NCI-H524 treated with DMSO at 0.1 percent for 48 hours (cell line): ENCODE measurements at regions not wholly inside any gene's neighbourhood (a gene's known extent, or its start where the extent isn't known, plus 50 kb on each side); places are given as distances from the start of the nearest gene placed in this dataset.

Experiments used
- DNase-seq: peaks from one replicate; lab custom pipeline; 2025; lab: John Stamatoyannopoulos, UW

DNA sequence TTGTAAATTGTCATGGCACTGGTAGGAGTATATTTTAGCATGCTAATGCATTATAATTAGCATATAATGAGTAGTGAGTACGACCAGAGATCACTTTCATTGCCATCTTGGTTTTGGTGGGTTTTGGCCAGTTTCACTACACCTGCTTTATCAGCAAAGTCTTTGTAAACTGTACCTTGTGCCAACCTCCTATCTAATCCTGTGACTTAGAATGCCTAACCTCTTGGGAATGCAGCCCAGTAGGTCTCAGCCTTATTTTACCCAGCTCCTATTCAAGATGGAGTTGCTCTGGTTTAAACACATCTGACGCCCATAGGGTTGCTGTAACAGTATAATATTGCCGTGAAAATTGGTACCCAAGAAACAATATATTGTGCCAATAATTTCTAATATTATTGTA, 159.4 kb downstream of the MAGEB5 start:
- no peak for DNase-seq

DNA sequence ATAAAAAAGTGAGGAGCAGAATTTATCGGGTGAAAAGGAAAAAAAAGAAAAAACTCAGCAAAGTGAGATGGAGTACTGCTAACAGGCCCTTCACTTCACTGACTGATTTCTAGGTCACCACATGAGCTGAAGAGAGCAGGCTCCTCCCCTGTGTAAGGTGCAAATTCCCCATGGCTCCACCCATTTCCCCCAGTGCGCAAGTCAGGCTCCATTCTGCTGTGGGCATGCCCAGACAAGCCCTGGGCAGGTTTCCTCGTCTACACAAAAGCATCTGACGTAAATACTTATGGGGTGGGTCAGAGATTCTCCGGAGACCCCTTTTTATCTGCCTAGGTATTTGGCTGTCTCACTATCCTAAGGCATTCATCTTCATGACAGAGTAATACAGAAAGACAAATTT, 157.9 kb downstream of the MAGEB5 start:
- DNase-seq, result no peak

DNA sequence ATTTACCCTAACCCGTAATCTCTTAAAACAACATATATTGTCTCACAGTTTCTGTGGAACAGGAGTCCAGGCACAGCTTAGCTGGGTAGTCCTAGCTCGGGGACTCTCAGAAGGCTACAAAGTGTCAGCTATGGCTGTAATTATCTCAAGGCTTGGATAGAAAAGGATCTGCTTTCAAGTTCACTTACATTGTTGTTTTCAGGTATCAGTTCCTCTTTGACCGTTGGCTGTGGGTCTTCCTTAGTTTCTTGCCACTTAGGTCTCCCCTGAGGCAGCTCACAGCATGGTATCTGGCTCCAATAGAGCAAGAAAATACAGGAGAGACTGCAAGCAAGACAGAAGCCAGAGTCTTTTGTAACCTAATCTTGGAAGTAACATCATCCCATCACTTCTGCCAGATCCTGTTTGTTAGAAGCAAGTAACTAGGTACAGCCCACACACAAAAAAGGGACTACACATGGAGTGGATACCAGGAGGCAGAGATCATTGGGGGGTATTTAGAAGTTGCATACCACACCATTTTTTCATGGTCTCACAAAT, 137.0 kb downstream of the MAGEB5 start:
- no peak for DNase-seq

DNA sequence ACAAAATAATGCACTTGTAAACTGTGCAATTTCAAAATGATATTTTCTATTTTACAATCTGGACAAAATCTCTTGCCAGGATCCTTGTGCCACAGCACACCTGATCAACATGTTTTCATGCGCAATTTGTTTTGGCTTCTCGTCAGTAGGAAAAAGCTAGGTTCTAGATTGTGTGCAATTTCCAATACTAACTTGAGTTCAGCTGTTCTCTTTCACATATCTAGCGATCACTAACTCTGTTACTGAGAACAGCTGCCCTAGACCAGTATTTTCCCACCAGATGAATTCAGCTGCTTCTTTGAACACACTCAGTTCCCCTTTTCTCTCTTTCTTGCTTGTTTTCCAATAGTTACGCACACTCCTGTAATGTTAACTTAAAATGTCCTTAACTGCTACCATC, 131.2 kb downstream of the MAGEB5 start:
- no peak for DNase-seq

DNA sequence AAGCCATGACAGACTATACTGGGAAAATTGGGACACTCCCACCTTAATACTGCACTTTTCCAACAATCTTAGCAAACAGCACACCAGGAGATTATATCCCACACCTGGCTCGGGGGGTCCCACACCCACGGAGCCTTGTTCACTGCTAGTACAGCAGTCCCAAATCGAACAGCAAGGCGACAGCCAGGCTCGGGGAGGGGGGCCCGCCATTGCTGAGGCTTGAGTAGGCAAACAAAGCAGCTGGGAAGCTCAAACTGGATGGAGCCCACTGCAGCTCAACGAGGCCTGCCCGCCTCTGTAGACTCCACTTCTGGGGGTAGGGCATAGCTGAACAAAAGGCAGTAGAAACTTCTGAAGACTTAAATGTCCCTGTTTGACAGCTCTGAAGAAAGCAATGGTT, 118.3 kb downstream of the MAGEB5 start:
- DNase-seq, result no peak

DNA sequence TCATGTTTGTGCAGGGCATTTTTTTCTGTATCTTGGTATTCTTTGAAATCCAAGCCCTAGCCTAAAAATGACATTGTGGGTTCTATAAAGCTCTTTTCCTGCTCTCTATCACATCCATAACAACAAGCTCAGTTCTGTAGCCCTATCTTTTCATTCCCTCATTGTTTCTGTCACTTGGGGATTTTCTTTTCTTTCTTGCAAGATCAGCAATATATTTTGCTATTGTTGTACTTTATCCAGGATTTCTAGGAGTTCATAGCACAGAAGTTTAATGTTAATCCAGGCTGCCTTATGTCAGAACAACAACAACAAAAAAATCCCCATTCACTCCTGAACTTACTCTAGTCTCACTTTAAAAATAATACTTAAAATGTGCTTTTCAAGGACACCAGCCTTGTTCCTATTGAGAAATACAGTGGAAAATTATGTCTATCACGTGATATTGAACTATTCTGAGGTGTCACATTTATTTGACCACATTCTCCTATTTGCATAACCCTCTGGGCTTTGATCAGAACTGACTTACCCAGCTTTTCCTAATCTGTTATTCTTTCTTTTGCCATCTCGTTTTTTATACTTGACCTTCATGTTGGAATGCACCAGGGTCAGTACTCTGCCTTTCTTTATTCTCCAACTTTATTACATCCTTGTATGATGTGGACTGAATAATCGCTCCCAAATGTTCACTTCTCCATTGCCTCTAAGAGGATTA, 112.8 kb downstream of the MAGEB5 start:
- no peak for DNase-seq

DNA sequence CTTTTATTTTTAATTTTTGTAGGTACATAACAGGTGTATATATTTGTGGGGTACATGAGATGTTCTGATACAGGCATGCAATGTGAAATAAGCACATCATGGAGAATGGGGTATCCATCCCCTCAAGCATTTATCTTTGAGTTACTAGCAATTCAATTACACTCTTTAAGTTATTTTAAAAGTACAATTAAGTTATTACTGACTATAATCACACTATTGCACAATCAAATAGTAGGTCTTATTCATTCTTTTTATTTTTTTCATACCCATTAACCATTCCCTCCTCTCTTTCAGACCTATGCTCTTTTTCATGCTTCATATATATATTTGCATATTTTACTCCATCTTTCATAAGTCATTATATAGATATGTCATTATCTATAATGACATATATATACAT, 93.3 kb downstream of the MAGEB5 start:
- no peak for DNase-seq

DNA sequence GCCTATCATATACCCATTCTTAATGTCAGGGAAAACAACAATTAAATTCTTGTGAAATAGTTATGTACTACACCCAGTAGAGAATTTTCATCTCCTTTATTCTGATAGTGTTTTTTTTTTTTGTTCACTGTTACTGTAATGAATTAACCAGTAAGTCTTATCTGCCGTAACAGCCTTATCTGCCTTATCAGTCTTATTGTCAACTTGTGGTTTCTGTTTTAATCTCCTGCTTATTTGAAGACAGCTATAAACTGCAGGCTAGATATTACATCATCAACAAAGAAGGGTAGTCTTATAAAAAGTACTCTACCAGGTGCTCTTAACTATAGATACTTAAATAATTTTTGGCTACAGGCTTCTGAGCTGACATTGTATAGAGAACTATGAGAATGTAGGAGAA, 79.5 kb downstream of the MAGEB5 start:
- no peak for DNase-seq

DNA sequence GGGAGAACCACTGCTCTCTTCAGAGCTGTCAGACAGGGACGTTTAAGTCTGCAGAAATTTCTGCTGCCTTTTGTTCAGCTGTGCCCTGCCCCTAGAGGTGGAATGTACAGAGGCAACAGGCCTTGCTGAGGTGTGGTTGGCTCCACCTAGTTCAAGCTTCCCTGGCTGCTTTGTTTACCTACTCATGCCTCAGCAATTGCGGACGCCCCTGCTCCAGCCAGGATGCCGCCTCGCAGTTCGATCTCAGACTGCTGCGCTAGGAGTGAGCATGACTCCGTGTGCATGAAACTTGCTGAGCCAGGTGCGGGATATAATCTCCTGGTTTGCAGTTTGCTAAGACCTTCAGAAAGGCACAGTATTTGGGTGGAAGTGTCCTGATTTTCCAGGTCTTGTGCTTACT, 70.9 kb downstream of the MAGEB5 start:
- DNase-seq, result no peak
